ENCODE measurements at regions not wholly inside any gene's neighbourhood (a gene's known extent, or its start where the extent isn't known, plus 50 kb on each side); places are given as distances from the start of the nearest gene placed in this dataset.

DNA sequence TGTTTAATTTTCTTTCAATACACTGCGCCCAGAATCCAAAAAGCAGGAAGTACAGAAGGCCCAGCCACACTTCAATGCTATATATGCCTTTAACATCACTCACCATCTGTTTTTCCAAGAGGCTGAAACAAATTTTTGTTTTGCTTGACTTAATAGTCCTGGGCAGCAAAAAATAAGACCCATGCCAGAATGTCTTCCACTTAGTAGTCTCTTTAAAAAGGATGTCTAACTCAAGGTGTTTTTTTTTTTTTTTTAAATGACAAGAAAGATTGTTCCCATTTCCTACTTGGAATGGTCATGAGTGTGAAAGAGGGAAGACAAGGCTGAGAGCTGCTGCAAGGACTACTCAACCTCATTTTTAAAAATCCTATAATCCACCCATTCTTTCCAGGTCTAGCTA lies 590.3 kb upstream of the SGO1 start:
- H4K5ac ChIP-seq (ENCODE audit: insufficient read length, low read depth, low read length): no peak overlapping the region
- H2AK5ac ChIP-seq (ENCODE audit: insufficient read length, low read length): no peak overlapping the region
- H3K23me2 ChIP-seq (ENCODE audit: insufficient read length, low read depth, low read length, poor library complexity, severe bottlenecking): no peaks in the 10 kb centered on the region
- Mint-ChIP-seq H3K27me3 (ENCODE audit: low read depth) (no peaks in the 10 kb centered on the region), H3K27ac (no peak overlapping the region), H3K36me3 (ENCODE audit: insufficient read depth in 1 of 3, low read depth in 3 of 3) (no peaks in the 10 kb centered on the region; a peak in 2 of 7 replicates), H3K4me3 (no peak overlapping the region), H3K9me3 (no peaks in the 10 kb centered on the region), H3K4me1 (no peaks in the 10 kb centered on the region)
- no peak overlapping the region for H2BK15ac ChIP-seq (ENCODE audit: low read depth, low read length)
- H3K27ac ChIP-seq (ENCODE audit: insufficient read length, low read depth, low read length): no peak overlapping the region
- H3T11ph ChIP-seq (ENCODE audit: low read length): no peak overlapping the region
- no peak overlapping the region for H2BK120ac ChIP-seq (ENCODE audit: low read depth, low read length, poor library complexity, severe bottlenecking)
- WGBS (ENCODE audit: extremely low coverage, insufficient read length, low lambda C conversion rate): no CpG with 5 or more reads among the region's 1 CpG
- no peak overlapping the region for H2BK12ac ChIP-seq (ENCODE audit: insufficient read length, low read depth, low read length)
- H3K79me2 ChIP-seq (ENCODE audit: insufficient read depth, low read length): no peaks in the 10 kb centered on the region
- no peak overlapping the region for H2BK20ac ChIP-seq (ENCODE audit: low read depth, low read length, poor library complexity, severe bottlenecking)
- H3K9me3 ChIP-seq (ENCODE audit: control insufficient read depth, low read depth, low read length): no peaks in the 10 kb centered on the region
- no peak overlapping the region for H3K4me2 ChIP-seq (ENCODE audit: insufficient read depth, insufficient read length, low read length)
- no peak overlapping the region for H3K18ac ChIP-seq (ENCODE audit: insufficient read length, low read depth, low read length)
- H3K4ac ChIP-seq (ENCODE audit: low read depth, low read length): no peak overlapping the region
- H3K79me1 ChIP-seq (ENCODE audit: insufficient read depth, low read depth, low read length, poor library complexity, severe bottlenecking): no peaks in the 10 kb centered on the region
- no peak overlapping the region for H3K56ac ChIP-seq (ENCODE audit: insufficient read length, low read depth, low read length)
- H3K14ac ChIP-seq (ENCODE audit: insufficient read depth, low read length): no peak overlapping the region
- no peaks in the 10 kb centered on the region for H3K27me3 ChIP-seq (ENCODE audit: insufficient read depth, low read length)
- H3K4me1 ChIP-seq (ENCODE audit: insufficient read depth, low read length): no peaks in the 10 kb centered on the region
- no peak overlapping the region for H2AFZ ChIP-seq (ENCODE audit: low read length)
- no peak for TF ChIP-seq CTCF (conservative IDR thresholded peaks at IDR 0.05)
- no peak for DNase-seq
- H4K91ac ChIP-seq (ENCODE audit: insufficient read length, low read depth, low read length): no peak overlapping the region
- H3K9ac ChIP-seq (ENCODE audit: extremely low read depth, insufficient read length, low read length): no peak overlapping the region
- no peak overlapping the region for H2BK5ac ChIP-seq (ENCODE audit: insufficient read length, low read length)
- H4K20me1 ChIP-seq (ENCODE audit: control insufficient read depth, insufficient read depth, insufficient read length): no peaks in the 10 kb centered on the region
- H3K23ac ChIP-seq (ENCODE audit: insufficient read length, low read depth, low read length): no peak overlapping the region
- no peak overlapping the region for H4K8ac ChIP-seq (replicated peaks; ENCODE audit: insufficient read length, low read depth, low read length)

All from H9 (cell line).